PFSK-1 (cell line): ENCODE measurements at regions not wholly inside any gene's neighbourhood (a gene's known extent, or its start where the extent isn't known, plus 50 kb on each side); places are given as distances from the start of the nearest gene placed in this dataset.

Source experiments
- FOXP2 ChIP-seq: optimal IDR thresholded peaks from 2 replicates; pipeline ENCODE3; 2011; ENCODE audit warnings: borderline replicate concordance, control low read depth, inconsistent platforms; ENCODE audit not compliant: insufficient read depth; ENCODE audit errors: extremely low read length, extremely low read depth
- POLR2AphosphoS5 ChIP-seq: IDR thresholded peaks from 2 replicates; pipeline ENCODE4 v1.6.1; 2012; ENCODE audit warnings: low read depth, mild to moderate bottlenecking, control low read depth, low read length, moderate library complexity
- REST ChIP-seq, 2 experiments: IDR thresholded peaks; 2 replicates each; pipeline versions ENCODE4 v1.6.1 to v1.8.0; 2011 to 2012; ENCODE audit warnings: low read depth in 2 of 2, low read length in 2 of 2, control low read depth in 1 of 2, inconsistent platforms in 1 of 2, mild to moderate bottlenecking in 1 of 2, moderate library complexity in 1 of 2; ENCODE audit not compliant: insufficient read depth in 1 of 2
- SIN3A ChIP-seq: IDR thresholded peaks from 2 replicates; pipeline ENCODE4 v1.6.1; 2012; ENCODE audit warnings: mild to moderate bottlenecking, low read length, moderate library complexity, borderline replicate concordance; ENCODE audit not compliant: insufficient read depth
- TAF1 ChIP-seq: IDR thresholded peaks from 2 replicates; pipeline ENCODE4 v1.6.1; 2012; ENCODE audit warnings: low read length, control low read depth, borderline replicate concordance; ENCODE audit not compliant: insufficient read depth

GRCh38 chr16:86344881-86345280 is 165.4 kb upstream of the FOXF1 start:
- TF ChIP-seq TAF1 (no peak), POLR2AphosphoS5 (no peak), FOXP2 (no peak), REST (IDR thresholded peaks at IDR 0.05; ENCODE audit: insufficient read depth in 1 of 2, low read depth in 2 of 2, low read length in 2 of 2) (no peak), SIN3A (no peak)

GRCh38 chr16:86345516-86345915 is 164.8 kb upstream of the FOXF1 start:
- no peak for TF ChIP-seq REST (IDR thresholded peaks at IDR 0.05; ENCODE audit: insufficient read depth in 1 of 2, low read depth in 2 of 2, low read length in 2 of 2)
- TF ChIP-seq FOXP2: no peak
- no peak for TF ChIP-seq TAF1
- no peak for TF ChIP-seq SIN3A
- no peak for TF ChIP-seq POLR2AphosphoS5

GRCh38 chr16:86346034-86346433 is 164.3 kb upstream of the FOXF1 start:
- TF ChIP-seq REST (IDR thresholded peaks at IDR 0.05; ENCODE audit: insufficient read depth in 1 of 2, low read depth in 2 of 2, low read length in 2 of 2) (no peak), FOXP2 (no peak), POLR2AphosphoS5 (no peak), SIN3A (no peak), TAF1 (no peak)

- TF ChIP-seq FOXP2 (no peak), POLR2AphosphoS5 (no peak), SIN3A (no peak), REST (IDR thresholded peaks at IDR 0.05; ENCODE audit: insufficient read depth in 1 of 2, low read depth in 2 of 2, low read length in 2 of 2) (no peak), TAF1 (no peak)
These were observed 163.2 kb upstream of the FOXF1 start for GRCh38 chr16:86347090-86347489.
